Loucy (cell line): ENCODE measurements at regions not wholly inside any gene's neighbourhood (a gene's known extent, or its start where the extent isn't known, plus 50 kb on each side); places are given as distances from the start of the nearest gene placed in this dataset.

Experiments used
- H2AFZ ChIP-seq: fragments of 200-600 bp; sonication (generic); 2 replicates; pipeline ENCODE4 v1.6.0; 2016; ENCODE audit warnings: antibody characterized with exemption, mild to moderate bottlenecking, low read length, moderate library complexity
- H3F3A ChIP-seq: fragments of 200-600 bp; 2 replicates; pipeline ENCODE4 v1.6.0; 2016; ENCODE audit warnings: antibody characterized with exemption, low read depth, mild to moderate bottlenecking
- H3K27me3 ChIP-seq: fragments of 200-600 bp; sonication (generic); 2 replicates; pipeline ENCODE4 v1.6.1; 2014; ENCODE audit warnings: low read length, mild to moderate bottlenecking; ENCODE audit not compliant: insufficient read depth, poor library complexity, severe bottlenecking
- H3K36me3 ChIP-seq: fragments of 200-600 bp; sonication (generic); 2 replicates; pipeline ENCODE4 v1.6.1; 2016; ENCODE audit warnings: low read length; ENCODE audit not compliant: insufficient read depth
- H3K4me1 ChIP-seq: fragments of 200-600 bp; sonication (generic); 2 replicates; pipeline ENCODE4 v1.5.1; 2014; ENCODE audit warnings: low read length, mild to moderate bottlenecking; ENCODE audit not compliant: insufficient read depth, poor library complexity, severe bottlenecking
- H3K4me2 ChIP-seq: fragments of 200-600 bp; sonication (generic); 2 replicates; pipeline ENCODE4 v1.6.0; 2014; ENCODE audit warnings: antibody characterized with exemption, low read length, low read depth, mild to moderate bottlenecking; ENCODE audit not compliant: poor library complexity, severe bottlenecking
- H3K4me3 ChIP-seq: fragments of 200-600 bp; sonication (generic); 2 replicates; pipeline ENCODE4 v1.5.1; 2014; ENCODE audit warnings: low read length, mild to moderate bottlenecking, mixed read lengths; ENCODE audit not compliant: poor library complexity, severe bottlenecking
- H3K79me2 ChIP-seq: fragments of 200-600 bp; sonication (generic); 2 replicates; pipeline ENCODE4 v1.6.1; 2014; ENCODE audit warnings: low read length; ENCODE audit not compliant: insufficient read depth
- H3K9ac ChIP-seq: fragments of 200-600 bp; sonication (generic); 2 replicates; pipeline ENCODE4 v1.6.0; 2014; ENCODE audit warnings: mild to moderate bottlenecking, low read depth, low read length, moderate library complexity; ENCODE audit not compliant: poor library complexity, severe bottlenecking
- H3K9me2 ChIP-seq: fragments of 200-600 bp; sonication (generic); replicated peaks from 2 replicates; pipeline ENCODE4 v1.6.1; 2016; ENCODE audit warnings: low read depth, low read length, mixed read lengths
- H3K9me3 ChIP-seq: fragments of 200-600 bp; sonication (generic); 2 replicates; pipeline ENCODE4 v1.6.1; 2014; ENCODE audit warnings: mild to moderate bottlenecking, antibody characterized with exemption, low read length, low read depth; ENCODE audit not compliant: insufficient read depth
- H4K20me1 ChIP-seq: fragments of 200-600 bp; sonication (generic); 2 replicates; pipeline ENCODE4 v1.6.0; 2014; ENCODE audit warnings: antibody characterized with exemption, low read length, mild to moderate bottlenecking; ENCODE audit not compliant: insufficient read depth, poor library complexity, severe bottlenecking
- CTCF ChIP-seq: fragments of 200-600 bp; sonication (generic); conservative IDR thresholded peaks from 2 replicates; pipeline ENCODE4 v1.5.1; 2014; ENCODE audit warnings: mild to moderate bottlenecking, antibody characterized with exemption, low read length
- EZH2phosphoT487 ChIP-seq: fragments of 200-600 bp; IDR thresholded peaks from 2 replicates; pipeline ENCODE4 v1.6.1; 2018; ENCODE audit warnings: antibody characterized with exemption, mild to moderate bottlenecking, moderate library complexity, borderline replicate concordance

DNA sequence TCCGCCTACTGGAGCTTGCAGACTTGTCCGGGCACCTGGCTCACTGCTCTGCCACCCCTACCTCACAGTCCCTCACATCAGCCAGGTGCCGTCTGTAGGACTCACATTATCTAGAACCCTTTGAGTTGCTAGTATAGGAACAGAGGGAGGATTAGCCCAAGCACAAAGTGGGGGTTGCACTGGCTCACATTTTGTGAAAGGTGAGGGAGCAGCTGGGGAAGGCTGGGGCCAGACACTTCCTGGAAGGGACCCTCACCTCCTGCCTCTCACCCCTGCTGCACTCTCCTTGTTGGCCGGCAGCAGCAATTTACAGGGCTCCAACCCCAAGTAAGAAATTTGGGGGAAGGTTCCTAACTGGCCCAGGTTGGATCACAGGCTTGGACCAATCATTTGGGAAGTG, 1031.6 kb downstream of the BCL11B start:
- Histone ChIP-seq H3K4me1 (peaks cover 29% of the 10 kb centered on the region), H3K27me3 (no peaks in the 10 kb centered on the region), H3K4me3 (no peak overlapping the region), H3K4me2 (no peak overlapping the region), H3K9me2 (no peaks in the 10 kb centered on the region), H3K9ac (no peak overlapping the region), H3K79me2 (no peaks in the 10 kb centered on the region), H3F3A (no peaks in the 10 kb centered on the region), H3K9me3 (no peaks in the 10 kb centered on the region), H4K20me1 (no peaks in the 10 kb centered on the region), H2AFZ (no peak overlapping the region), H3K36me3 (no peaks in the 10 kb centered on the region)
- TF ChIP-seq EZH2phosphoT487 (no peak), CTCF (no peak)

DNA sequence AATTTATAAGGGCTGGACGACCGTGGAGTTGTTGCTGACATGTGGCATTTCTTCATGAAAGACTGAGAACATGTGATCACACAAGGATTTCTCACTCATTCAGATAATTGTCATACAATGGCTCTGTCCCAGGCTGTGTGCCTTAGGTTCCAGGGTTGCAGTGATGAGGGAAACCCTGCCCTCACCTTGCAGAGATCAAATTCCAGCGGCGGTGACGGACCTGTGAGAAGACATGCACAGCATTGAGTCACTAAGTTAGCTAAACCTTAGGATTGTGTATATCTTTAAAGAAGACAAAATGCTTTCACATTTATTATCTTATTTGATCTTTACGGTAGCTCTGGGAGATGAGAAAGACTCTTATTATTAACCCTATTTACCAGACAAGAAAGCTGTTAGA, 1029.1 kb downstream of the BCL11B start:
- no peaks in the 10 kb centered on the region for H3K36me3 ChIP-seq
- no peak overlapping the region for H3K9ac ChIP-seq
- peak overlapping the region; percentile 6 for H3K4me2 ChIP-seq
- no peaks in the 10 kb centered on the region for H3K9me3 ChIP-seq
- H3K27me3 ChIP-seq = no peaks in the 10 kb centered on the region
- no peak for TF ChIP-seq EZH2phosphoT487
- no peak for TF ChIP-seq CTCF
- H3K79me2 ChIP-seq = no peaks in the 10 kb centered on the region
- H2AFZ ChIP-seq = no peak overlapping the region
- peaks cover 29% of the 10 kb centered on the region for H3K4me1 ChIP-seq
- no peak overlapping the region for H3K4me3 ChIP-seq
- H4K20me1 ChIP-seq = no peaks in the 10 kb centered on the region
- no peaks in the 10 kb centered on the region for H3K9me2 ChIP-seq
- no peaks in the 10 kb centered on the region for H3F3A ChIP-seq

- H3K4me2 ChIP-seq = peak overlapping the region; percentile 56
- H3K9me2 ChIP-seq = no peaks in the 10 kb centered on the region
- no peaks in the 10 kb centered on the region for H3K36me3 ChIP-seq
- no peak for TF ChIP-seq EZH2phosphoT487
- TF ChIP-seq CTCF = no peak
- no peaks in the 10 kb centered on the region for H3K27me3 ChIP-seq
- H3K4me1 ChIP-seq = peaks cover 29% of the 10 kb centered on the region
- H4K20me1 ChIP-seq = no peaks in the 10 kb centered on the region
- no peak overlapping the region for H2AFZ ChIP-seq
- no peaks in the 10 kb centered on the region for H3K79me2 ChIP-seq
- H3K9ac ChIP-seq = no peak overlapping the region
- no peak overlapping the region for H3K4me3 ChIP-seq
- no peaks in the 10 kb centered on the region for H3F3A ChIP-seq
- H3K9me3 ChIP-seq = no peaks in the 10 kb centered on the region
Measured at GRCh38 chr14:98243332-98243731, 1028.7 kb downstream of the BCL11B start.
